ENCODE measurements at regions not wholly inside any gene's neighbourhood (a gene's known extent, or its start where the extent isn't known, plus 50 kb on each side); places are given as distances from the start of the nearest gene placed in this dataset.

DNA sequence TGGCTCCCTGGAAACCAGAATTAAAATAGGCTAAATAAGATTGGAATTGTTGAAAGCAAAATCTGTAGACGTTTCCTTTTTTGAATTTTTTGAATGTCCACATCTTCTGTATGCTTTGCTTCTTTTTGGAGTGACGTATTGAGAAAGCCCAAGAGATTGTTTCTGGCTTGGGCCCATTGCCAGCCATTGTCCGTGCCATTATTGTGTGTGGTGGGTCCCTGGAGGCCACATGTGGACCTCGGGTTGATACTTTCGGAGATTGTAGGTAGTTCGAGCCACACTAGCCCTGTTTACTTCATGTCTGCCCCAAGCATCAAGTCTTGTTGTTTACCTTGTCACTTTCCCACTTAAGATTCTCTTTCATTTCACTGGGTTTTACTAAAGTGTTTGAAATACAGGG lies 106.0 kb downstream of the PALM2AKAP2 start:
- DNase-seq = no peak

DNA sequence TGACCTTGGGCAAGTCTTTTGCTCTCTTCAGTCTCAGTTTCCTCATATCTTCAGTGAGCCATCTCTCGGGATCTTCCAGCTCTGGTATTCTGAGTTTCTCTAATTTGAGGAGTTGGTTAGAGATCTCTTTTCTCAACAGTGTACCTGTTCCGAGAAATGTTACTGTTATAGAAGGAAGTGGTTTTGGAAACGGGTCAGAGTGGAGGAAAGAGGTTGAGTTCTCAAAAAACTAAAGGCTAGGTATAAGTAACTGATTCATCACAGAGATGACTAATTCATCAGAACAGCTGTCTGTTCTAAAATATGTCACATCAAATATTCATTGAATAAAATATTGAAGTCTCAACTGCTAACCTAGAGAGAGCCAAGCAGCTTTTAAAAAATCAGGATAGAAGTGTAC lies 106.6 kb downstream of the PALM2AKAP2 start:
- no peak for DNase-seq

DNA sequence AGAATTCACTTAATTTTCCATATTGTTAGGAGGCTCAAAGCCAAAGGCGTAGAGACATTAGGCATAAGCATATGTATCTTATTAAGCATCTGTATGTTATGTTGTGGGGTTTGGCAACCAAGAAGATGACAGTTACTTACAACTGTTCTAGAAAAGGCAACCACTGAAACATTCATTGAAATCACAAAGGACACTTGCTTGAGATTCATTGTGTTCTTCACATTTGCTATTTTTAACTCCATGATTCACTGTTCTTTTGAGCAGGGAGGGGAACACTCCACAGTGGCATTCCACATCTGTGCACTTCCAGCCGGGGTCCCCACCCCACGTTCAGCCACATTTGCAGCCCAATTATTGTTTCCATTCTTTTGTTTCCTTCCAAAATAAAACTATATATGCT lies 107.1 kb downstream of the PALM2AKAP2 start:
- DNase-seq = no peak

DNA sequence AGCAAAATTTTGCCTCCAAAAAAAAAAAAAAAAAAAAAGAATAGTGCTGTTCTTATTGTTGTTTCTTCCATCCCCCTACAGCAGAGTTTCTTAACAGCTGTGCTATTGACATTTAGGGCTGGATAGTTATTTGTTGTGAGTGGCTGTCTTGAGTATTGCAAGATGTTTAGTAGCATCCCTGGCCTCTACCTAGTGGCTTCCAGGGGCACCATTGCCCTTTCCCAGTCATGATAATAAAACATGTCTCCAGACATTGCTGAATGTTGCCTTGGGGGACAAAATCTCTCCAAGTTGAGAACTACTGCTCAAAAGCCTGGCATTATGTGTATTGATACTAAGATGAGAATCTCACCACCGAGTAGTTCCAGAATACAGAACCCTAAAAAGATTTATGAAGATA lies 108.7 kb downstream of the PALM2AKAP2 start:
- no peak for DNase-seq

DNA sequence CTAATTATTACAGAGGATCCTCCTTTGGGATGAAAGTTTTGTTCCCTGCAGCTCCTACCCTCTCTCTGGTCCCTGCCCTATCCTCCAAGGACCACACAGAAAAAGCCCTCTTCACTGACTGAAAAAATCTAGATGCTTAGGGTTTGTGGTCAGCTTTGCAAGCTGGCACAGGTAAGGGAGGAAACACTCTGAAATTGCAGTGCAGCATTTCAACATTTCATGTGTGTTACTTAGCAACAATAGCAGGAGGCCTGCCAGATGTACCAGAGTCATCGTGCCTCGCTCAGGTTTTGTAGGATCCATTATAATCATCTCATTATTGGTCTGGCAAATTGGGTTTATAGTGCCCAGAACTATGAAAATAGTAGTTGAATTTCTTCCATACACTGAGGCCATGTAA lies 109.5 kb downstream of the PALM2AKAP2 start:
- DNase-seq = no peak

DNA sequence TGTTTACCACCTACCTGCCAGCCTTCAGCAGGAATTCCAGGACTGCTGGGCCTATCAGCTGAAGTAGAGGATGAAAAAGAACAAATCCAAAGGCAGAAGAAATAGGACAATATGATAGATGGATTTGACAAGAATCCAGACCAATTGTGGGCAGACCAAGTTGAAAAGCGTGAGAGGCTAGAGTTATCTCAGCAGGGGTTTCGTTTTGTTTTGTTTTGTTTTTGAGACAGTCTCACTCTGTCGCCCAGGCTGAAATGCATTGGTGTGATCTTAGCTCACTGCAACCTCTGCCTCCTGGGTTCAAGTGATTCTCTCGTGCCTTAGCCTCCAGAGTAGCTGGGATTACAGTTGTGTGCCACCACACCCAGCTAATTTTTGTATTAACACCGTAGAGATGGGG lies 113.2 kb downstream of the PALM2AKAP2 start:
- DNase-seq = no peak

DNA sequence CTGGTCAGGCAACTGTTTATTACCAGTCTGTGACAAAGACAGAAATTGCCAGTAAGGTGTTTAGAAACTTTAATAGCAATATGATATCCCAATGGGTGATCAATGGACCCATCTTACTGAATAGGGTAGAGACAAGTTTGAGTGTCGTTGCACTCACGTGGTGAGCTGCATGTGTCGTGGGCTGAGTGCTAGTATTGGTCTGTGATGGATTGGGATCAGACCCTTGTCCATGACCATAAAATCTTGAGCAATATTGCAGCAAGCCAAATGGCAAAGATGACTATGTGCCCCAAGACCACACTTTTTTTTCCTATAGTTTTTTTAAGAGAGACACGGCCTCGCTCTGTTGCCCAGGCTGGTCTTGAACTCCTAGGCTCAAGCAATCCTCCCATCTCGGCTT lies 114.5 kb downstream of the PALM2AKAP2 start:
- DNase-seq = no peak

DNA sequence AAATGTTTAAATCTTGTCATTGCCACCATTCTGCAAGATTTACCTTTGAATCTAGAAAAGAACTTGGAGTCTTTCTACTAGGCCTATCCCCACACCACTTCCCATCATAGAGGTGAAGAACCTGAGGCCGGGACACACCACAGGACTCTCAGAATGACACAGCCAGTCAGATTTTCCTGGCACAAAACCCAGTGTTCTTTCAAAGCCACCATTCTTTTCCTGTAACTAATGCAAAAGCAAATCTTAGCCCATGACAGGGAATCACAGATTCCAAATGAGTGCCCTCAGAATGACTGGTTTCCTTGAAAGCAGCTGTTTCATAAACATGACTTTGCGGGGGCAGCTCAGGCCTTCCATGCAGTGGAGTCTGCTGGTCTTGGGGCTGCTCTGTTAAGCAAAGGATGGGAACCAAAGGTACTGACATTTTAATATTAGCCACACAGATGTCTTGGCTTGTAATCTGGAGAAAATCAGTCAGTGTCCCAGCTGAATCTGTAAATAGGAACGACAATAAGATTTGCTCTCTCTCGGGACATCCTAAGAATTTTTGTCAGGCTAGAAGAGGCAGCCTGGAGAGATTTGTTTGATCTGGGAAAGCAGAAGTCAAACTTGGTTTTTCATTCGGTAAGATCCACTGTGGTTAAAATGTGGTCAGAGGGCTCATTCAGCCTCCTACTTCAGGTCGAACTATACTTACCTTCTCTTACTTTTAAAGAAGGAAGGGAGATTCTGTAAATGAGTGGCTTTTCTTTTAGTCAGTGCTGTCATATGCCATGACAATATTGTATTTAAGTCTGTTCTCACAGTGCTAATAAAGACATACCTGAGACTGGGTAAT lies 115.1 kb downstream of the PALM2AKAP2 start:
- DNase-seq = no peak

DNA sequence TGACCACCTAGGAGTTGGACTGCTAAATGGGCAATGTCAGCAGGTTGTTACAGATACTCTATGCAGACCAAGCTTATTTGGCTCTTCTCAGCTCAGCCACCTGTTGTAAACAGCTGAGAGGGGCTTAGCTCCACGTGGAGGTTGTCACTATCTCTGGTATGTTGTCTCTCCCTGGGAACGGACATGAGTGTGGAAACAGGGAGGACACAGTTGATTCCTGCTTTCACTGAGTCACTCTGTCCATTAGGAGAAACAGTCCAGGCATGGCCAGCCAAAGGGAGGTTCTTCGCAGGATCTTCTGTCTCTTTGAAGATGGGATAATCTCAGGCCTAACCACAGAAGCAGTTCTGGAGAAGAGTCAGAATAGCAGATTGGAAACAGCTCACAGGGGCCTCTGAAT lies 121.2 kb downstream of the PALM2AKAP2 start:
- DNase-seq = no peak

DNA sequence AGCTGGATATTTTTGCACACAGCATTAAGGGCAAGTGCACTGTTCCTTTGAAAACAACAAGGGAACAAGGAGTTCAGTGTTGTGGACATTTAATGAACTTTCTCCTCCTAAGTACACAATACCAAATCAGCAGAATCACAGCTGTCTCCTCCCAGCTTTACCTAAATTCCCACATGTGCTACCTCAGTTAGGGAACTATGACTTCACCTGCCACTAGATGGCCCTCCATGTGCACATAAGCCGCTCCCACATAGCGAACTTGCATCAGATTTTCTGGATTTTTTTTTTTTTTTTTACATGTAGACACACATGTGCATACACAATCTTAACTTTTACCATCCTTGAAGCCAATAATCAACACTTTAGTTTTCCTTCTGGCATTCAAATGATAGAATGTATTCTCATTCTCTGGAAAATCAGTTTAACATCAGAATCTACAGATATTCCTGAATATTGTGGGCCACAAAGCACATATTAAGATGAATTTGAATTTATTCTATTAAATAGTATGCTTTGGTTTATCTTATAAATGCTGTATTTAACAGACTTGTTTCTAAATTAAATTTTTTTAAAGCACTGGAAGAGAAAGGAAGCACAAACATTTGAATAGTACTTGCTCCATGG lies 123.6 kb downstream of the PALM2AKAP2 start:
- peak; percentile 11 for DNase-seq

DNA sequence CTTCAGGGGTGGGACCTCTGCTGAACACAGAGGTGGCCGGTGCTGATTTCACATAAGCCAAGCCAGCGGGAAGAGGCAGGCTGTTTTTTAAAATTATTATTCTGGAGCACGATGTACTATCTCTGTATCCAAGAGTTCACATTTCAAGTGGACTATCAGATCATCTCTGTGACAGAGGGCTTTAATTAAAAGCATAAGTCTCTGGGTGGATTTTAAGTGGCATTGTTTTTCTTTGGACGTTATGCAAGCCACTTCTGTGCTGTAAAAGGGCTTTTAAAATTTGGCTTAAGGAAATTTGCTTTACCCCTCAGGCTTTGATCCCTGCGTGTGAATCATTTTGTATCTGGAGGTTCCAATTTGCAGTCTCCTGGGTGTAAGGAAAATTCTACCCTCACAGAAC lies 124.7 kb downstream of the PALM2AKAP2 start:
- no peak for DNase-seq

DNA sequence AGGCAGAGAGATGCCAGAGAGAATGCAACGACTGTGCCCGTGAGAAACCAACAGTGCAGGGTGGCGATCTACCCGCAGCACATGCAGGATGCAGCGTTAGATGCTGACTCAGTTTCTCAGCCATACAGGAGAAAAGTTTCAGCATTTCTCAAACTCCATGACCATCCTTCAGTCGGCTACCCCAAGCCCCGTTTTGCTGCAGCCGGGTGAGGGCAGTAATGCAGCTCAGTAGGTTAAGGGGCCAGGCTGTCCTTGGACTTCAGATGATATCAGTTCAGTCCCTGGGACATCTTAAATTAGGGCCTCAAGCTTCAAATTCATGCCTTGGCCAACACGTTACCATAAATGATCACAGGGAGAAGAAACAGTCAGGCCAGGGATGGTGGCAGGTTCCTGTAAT lies 125.5 kb downstream of the PALM2AKAP2 start:
- no peak for DNase-seq

DNA sequence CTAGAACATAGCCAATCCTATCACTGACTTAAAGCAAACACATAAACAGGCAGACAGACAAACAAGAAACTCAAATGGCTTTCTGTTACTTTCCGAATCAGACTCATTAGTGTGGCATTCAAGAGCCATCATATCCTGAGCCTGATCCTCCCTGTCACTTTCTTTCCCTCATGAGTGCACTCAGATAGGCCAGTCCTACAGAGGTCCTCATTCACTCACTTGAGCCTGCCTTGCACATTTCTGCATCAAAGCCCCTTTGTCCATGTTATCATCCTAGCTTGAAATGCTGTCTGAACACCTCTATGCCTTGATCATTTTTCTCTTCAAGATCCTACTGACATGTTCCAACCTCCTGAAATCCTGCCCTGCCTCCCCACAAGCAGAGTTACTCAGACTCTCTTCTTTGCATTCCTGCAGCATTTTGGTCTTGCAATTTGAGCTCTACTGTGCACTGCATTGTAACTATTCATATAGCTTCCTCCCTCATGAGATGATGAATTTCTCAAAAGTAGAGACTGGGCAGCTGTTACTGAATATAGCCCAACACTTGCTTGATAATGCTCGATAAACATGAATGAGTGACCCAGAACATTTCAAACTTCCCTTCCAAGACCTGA lies 126.9 kb downstream of the PALM2AKAP2 start:
- no peak for DNase-seq

DNA sequence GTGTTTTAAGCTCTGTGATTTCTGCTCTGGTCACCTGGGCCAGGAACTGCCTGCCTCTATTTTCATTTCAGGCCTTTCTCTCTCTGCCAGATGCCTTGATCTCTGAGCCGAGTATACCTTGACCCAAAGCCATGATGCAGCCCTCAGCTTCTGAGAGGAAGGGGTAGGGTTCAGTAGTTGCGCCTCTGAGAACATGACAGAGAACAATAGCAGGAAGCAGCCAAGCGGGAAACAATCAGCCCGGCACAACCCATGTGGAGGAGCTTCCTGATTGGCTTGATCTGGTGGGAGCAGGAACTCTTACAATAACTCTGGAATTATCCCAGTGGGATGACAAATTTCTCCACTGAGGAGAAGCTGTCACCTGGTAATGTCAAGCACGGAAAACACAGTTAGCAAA lies 127.4 kb downstream of the PALM2AKAP2 start:
- no peak for DNase-seq

DNA sequence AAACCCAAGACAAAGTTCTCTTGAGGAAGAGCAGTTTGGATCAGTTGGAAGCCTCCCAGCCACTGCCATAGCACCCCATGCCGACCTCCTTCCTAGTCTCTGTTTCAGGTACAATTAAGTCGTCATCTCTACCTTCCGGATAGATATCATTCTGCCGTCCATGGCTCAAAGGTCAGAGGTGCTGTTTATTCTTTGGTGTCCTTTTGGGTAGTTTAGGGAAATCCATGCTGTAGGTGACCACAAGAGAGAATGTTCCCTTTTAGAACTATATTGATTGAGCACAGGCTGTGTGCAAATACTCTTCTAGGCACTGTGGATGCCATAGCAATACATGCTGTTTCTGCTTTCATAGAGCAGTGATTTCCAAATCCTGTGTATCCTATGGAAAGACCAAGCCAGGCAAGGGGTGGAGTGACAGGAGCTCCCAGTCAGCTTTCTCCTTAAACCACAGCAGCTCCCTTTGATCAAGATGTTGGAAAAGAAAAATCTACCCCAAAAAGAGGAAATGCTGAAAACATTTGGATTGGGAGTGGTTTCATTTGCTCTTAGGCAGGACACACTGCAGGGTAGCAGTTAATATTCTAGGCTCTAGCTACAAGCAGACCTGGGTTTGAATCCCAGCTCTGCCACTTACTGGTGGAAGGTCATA lies 127.9 kb downstream of the PALM2AKAP2 start:
- no peak for DNase-seq

DNA sequence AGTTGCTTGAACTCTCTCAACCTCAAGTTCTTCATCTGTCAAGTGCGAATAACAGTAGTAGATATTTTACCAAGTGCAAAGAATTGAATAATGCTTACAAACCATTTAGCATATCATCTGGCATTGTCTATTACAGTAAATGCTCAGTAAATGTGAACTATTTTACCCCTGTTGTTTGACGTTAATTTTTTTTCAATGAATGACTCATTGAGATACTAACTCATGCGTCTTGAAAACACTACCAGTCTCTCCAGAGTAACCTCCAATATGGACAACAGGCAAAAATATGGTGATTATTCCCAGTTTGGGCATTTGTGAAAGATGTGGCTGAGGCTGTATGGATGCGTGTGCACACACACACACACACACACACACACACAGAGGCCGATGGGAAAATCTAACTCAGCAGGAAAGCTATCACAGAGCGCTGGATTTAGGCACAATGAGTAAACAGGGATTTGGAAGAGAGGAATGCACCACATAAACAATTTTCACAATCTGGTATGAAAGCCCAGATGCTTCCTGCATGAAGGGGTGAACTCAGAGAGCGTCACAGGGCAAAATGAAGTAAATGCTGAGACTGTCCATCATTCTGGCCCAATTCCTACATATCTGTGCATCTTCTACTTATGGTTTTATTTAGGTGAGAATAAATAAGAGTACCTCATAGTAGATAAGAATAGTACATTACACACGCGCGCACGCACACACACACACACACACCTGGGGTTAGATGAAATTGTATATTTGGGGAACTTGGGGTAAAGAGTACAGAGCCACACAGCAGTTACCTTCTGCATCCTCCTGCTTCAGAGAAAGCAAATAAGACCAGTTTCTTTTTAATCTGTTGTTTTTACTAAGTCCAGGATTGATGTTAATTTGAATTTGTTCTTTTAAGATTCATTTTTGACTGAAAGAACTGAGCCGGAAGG lies 128.7 kb downstream of the PALM2AKAP2 start:
- DNase-seq = no peak

DNA sequence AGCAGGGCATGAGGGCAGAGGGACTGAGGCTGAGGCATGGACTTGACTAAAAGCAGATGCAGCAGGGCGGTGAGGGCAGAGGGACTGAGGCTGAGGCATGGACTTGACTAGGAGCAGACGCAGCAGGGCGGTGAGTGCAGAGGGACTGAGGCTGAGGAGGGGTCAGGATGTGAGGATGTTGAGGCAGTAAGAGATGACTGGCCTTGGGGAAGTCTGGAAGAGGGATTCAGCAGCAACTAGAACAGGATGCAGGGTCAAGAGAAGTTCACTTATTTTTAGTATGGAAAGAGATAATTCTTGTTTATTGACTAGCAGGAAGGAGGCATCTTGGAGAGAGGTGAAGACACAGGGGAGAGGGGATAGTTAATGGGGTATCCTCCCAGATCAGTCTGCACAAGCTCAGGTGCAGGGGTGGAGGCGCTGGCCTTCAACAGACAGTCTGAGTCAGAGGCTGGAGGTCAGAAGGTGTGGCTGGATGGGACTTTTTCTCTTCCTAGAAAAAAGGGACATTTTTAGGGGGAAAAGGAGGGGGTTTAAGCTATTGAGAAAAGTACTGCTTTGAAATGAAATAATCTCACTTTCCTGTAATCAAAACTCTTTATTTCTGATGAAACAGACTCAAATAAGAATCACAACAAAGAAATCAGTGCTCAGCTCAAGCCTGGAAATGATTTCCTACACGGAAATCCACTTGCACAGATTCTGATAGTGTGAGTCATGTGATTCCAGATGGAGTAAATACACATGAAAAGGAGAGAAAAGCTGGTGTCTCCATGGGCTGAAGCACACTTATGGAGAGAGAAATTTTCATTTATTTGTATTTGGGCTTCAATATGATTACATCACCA lies 130.9 kb downstream of the PALM2AKAP2 start:
- no peak for DNase-seq

DNA sequence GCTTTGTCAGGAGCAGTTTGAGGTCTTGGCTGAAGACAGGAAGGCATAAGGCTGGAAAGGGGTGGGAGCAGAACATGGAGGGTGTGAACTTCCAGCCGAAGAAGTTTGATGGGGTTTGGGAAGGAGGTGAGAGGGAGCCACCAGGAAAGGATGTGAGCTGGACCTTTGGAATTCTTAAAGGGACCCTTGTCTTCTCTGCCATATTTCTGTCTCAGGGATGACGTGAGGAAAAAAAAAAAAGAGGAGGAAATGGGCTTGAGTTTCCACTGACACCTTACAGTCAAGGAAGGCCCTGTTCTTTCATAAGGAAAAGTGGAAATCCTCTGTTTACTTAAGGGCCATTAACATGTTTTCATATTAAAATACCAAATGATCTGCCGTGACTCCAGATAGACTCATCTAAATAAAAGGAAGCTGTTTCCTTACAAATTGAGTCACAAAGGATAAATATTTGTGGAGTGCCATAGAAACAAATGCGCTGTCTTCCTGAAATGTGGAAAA lies 132.1 kb downstream of the PALM2AKAP2 start:
- DNase-seq = no peak

DNA sequence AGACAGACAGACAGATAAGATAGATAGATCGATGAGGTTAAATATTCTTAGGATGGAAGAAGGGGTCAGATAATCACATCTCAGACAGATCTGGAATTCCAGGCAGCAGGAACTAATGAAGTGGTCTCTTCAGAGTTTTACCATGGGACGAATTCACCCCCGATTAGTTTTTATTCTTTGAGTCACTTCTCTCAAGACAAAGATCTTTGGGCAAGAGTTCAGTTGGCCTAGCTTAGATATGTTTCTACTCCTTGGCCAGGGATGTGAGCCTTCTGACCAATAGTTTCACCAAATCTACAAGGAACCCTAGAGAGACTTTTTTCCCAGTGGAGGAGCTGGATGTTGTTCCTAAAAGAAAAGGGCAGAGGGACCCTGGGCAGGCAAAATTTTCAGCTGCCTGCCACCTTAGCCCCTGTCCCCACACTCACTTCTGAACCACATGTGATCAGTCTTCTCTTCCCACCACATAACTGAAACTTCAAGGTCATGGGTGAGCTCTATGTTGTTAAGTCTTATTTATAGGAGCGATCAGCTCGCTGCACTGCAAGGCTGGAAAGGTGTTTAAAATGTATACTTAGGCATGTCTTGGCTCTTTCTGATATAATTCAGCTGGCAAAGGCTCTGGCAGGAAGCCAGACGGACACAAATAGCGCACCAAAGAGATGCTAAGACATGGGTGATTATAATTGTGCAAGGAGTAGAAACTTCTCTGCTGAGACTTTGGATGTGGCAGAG lies 132.9 kb downstream of the PALM2AKAP2 start:
- no peak for DNase-seq

DNA sequence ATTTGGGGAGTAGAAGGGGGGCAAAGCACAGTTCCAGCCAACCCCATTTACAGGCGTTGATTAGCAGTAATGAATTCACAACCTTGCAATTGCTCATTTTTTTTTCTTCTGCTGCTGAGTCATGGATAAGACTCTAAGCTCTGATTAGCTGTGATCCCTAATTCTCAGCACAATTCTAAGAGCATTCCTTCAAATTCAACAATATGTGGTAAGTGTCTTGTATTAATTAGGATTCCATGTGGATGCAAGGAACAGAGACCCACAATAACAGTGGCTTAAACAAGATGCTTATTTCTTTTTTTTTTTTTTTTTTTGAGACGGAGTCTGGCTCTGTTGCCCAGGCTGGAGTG lies 133.4 kb downstream of the PALM2AKAP2 start:
- DNase-seq = no peak
